GM21447 (cell line): ENCODE measurements at regions not wholly inside any gene's neighbourhood (a gene's known extent, or its start where the extent isn't known, plus 50 kb on each side); places are given as distances from the start of the nearest gene placed in this dataset.
A peak's percentile ranks its signal among the peaks of the same experiment; 100 is the strongest.

ENCODE experiments used
- ATAC-seq: cut with Tn5 transposase; IDR thresholded peaks from one replicate; pipeline ENCODE4 v1.9.1; 2021; ENCODE audit not compliant: unreplicated experiment

- ATAC-seq, result no peak
Measured at GRCh38 chr4:153075836-153076518, 128.3 kb upstream of the TRIM2 start.

- ATAC-seq, result no peak
Measured at GRCh38 chr4:153076861-153077260, 127.4 kb upstream of the TRIM2 start.

- ATAC-seq, result no peak
Measured at GRCh38 chr4:153079857-153080391, 124.3 kb upstream of the TRIM2 start.

- ATAC-seq, result no peak
Measured at GRCh38 chr4:153081006-153081580, 123.2 kb upstream of the TRIM2 start.

- ATAC-seq, result no peak
Measured at GRCh38 chr4:153081693-153082092, 122.5 kb upstream of the TRIM2 start.

- no peak for ATAC-seq
Measured at GRCh38 chr4:153082322-153083301, 121.6 kb upstream of the TRIM2 start.

GRCh38 chr4:153083447-153083947 is 120.7 kb upstream of the TRIM2 start:
- ATAC-seq, result peak; percentile 79

GRCh38 chr4:153084224-153084979 is 119.8 kb upstream of the TRIM2 start:
- ATAC-seq, result no peak

GRCh38 chr4:153084980-153085630 is 119.1 kb upstream of the TRIM2 start:
- ATAC-seq, result peak; percentile 47

GRCh38 chr4:153087671-153088194 is 116.5 kb upstream of the TRIM2 start:
- no peak for ATAC-seq

GRCh38 chr4:153089742-153090141 is 114.5 kb upstream of the TRIM2 start:
- no peak for ATAC-seq

- ATAC-seq, result no peak
Measured at GRCh38 chr4:153090181-153090580, 114.1 kb upstream of the TRIM2 start.

GRCh38 chr4:153090670-153091385 is 113.4 kb upstream of the TRIM2 start:
- no peak for ATAC-seq

GRCh38 chr4:153093396-153093795 is 110.8 kb upstream of the TRIM2 start:
- no peak for ATAC-seq

GRCh38 chr4:153093802-153094201 is 110.4 kb upstream of the TRIM2 start:
- no peak for ATAC-seq

GRCh38 chr4:153094435-153094834 is 109.8 kb upstream of the TRIM2 start:
- ATAC-seq, result no peak

- no peak for ATAC-seq
Measured at GRCh38 chr4:153095448-153096204, 108.6 kb upstream of the TRIM2 start.

- no peak for ATAC-seq
Measured at GRCh38 chr4:153096344-153096743, 107.9 kb upstream of the TRIM2 start.
